C4-2B (cell line): ENCODE measurements at regions not wholly inside any gene's neighbourhood (a gene's known extent, or its start where the extent isn't known, plus 50 kb on each side); places are given as distances from the start of the nearest gene placed in this dataset.

Experiments
- ZFX ChIP-seq: fragments of 450-650 bp; IDR thresholded peaks from 2 replicates; pipeline ENCODE4 v1.6.1; 2017
- TF ChIP-seq, protein P1 (sequence below): fragments of 450-650 bp; conservative IDR thresholded peaks from 2 replicates; pipeline ENCODE4 v1.5.1; 2017; ENCODE audit warnings: mild to moderate bottlenecking

DNA sequence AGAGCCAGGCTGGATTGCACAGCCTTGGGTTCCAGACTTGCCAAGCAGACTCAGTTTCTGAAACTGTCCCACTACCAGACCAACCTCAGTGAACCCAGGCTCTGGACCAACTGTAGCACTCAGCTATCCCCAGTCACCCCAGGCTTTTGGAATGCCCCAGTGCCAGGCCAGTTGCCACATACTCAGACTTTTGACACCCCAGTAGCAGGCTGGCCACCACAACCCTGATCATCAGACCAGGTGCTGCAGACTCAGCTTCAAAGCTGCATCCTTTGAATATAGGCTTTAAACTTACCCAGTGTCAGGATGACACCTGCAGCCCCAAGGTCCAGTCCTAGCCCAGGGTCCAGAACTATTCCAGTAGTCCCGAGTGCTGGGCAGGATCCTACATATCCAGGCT lies 1389.9 kb downstream of the ARAP2 start:
- TF ChIP-seq, protein P1, sequence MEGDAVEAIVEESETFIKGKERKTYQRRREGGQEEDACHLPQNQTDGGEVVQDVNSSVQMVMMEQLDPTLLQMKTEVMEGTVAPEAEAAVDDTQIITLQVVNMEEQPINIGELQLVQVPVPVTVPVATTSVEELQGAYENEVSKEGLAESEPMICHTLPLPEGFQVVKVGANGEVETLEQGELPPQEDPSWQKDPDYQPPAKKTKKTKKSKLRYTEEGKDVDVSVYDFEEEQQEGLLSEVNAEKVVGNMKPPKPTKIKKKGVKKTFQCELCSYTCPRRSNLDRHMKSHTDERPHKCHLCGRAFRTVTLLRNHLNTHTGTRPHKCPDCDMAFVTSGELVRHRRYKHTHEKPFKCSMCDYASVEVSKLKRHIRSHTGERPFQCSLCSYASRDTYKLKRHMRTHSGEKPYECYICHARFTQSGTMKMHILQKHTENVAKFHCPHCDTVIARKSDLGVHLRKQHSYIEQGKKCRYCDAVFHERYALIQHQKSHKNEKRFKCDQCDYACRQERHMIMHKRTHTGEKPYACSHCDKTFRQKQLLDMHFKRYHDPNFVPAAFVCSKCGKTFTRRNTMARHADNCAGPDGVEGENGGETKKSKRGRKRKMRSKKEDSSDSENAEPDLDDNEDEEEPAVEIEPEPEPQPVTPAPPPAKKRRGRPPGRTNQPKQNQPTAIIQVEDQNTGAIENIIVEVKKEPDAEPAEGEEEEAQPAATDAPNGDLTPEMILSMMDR = no peak
- no peak for TF ChIP-seq ZFX
